Posterior cingulate gyrus (tissue), 11 donors: ENCODE measurements at regions not wholly inside any gene's neighbourhood (a gene's known extent, or its start where the extent isn't known, plus 50 kb on each side); places are given as distances from the start of the nearest gene placed in this dataset.

Experiments
- DNase-seq, 10 donors: peaks; one replicate each; pipeline versions ENCODE4 v3.0.0 to v3.0.0-alpha.2; 2020 to 2021; ENCODE audit warnings: mixed read lengths in 3 of 10
- intact Hi-C: fragments of 100-400 bp; cut with DNase I; formaldehyde crosslinking; loops from one replicate; pipeline ENCODE4 v1.15.1; 2023

DNA sequence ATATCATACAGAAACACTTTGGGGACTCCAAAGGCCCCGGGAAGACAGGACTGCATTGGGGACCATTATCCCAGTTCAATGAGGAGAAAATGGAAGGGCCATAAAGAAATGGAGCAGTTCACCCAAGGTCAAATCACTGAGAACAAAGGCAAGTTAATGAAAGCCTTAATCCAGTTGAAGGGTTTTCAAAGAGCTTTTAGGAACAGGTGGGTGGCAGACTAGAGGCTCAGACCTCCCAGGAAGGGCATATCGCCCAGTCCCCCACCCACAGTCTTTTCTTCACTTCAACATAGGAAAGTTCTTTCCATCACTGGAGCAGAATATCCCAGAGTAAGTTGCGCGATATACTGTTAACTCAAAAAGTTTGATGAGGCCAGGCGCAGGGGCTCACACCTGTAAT is 136.1 kb upstream of the CCND2 start:
- intact Hi-C loops = no loop called here
- DNase-seq = no peak

DNA sequence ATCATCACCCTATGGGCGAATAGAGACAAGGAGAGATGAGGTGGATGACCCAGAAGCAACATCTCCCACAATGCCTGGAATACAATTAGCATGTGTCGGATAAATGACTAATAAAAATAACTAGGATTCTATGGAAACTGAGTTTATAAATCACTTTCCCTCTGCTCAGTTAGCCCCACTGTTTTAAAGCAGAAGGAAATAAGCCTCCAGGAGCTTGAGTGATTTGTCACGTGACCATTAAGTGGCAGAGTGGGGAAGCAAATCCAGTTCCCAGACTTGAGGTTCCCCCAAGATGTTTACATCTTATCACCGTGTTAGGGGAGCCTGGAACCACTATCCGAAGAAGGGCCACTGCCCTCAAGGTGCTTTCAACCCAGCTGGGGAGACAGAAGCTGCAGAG is 136.5 kb upstream of the CCND2 start:
- intact Hi-C loops = no loop called here

DNA sequence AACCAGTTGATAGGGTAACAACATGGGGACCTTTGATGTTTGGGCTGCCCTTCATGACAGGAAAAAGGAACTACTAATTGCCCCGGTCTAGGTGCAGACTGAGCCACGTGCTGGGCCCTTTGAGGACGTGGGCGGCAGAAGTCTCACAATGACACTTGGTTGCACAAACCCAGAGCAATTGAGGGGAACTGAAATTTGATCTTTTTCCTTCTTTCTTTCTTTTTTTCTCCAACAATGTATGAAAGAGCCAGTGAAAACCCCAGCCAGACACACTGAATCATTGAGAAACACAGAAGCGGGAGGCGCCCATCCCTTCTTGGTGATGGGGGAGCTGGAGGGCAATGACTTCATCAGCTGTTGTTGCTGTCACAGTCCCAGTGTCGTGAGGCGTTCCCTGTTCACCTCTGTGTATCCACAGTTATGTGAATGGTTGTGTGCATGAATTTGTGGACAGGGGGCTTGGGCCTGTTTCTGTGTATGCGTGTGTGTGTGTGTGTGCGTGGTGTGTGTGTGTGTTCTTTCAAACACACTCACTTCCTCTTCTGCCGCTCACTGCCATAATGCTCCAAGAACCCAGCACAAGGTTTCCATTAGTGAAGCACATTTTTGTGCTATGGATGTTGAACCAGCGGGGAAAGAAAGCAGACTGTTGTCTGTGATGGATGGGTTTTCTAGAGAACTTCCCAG is 137.5 kb upstream of the CCND2 start:
- intact Hi-C loops = no loop called here
- no peak for DNase-seq

More for the DNA sequence above, 136.5 kb upstream of the CCND2 start:
- no peak for DNase-seq

GRCh38 chr12:4134448-4135263 is 138.9 kb upstream of the CCND2 start:
- intact Hi-C loops = no loop called here
- no peak for DNase-seq

DNA sequence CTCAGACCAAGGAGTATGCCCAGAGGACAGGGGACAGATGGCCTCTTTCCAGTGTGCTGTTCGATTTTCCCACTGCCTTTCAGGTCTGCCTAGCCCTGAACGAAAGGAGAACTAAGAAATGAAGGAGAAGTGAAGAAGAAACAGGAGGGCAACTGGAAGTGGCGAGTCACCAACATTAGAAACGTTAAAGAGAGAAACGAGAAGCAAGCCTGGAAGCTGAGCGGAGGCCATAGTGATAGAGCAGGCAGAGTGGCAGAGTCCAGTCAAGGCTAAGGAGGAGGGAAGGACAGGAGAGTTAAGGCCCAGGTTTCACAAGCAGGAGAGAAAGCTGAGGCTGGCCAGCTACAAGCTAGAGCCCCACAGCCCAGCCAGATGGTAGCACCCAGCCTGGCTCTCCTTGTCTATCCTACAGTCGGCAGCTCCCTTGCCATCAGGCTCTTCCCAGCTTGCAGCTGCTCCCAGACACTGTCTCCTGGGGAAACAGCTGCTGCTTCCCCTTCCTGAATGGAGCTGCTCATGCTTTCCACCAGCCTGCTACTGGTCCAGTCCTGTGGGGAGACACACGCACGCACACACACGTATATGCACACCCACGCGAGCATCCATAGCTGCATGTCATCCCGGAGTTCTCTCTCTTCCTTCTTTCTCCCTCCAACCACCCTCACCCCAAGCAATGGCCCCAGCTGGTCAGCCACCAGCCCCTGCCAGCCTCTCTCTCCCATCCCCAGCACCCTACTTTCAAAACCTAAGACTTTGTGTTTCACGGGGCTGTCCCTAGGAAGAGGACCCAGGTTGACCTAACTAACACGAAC is 139.7 kb upstream of the CCND2 start:
- peak in 3 of 10 donors; percentile 46 to 89 (median 87) for DNase-seq
- intact Hi-C loops = no loop called here

DNA sequence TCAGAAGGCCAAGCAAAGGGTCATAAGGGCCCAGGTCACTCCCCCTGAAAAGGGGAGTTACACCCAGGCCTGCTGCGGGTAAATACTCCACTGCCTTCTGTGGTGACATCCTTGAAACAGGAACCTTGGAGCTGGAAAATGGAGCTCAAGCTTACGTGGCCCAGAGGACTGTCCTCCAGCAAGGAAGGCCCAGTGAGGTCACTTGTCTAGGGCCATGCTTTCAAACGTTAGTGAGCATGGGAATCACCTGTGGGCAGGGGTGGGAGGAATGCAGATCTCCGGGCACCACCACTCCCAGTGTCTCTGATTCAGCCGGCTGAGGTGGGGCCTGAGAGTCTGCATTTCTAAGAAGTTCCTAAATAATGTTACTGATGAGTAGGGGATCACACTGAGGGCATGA is 140.5 kb upstream of the CCND2 start:
- intact Hi-C loops = no loop called here
- DNase-seq = no peak

GRCh38 chr12:4121506-4122020 is 152.0 kb upstream of the CCND2 start:
- DNase-seq = no peak
- intact Hi-C loops = no loop called here

DNA sequence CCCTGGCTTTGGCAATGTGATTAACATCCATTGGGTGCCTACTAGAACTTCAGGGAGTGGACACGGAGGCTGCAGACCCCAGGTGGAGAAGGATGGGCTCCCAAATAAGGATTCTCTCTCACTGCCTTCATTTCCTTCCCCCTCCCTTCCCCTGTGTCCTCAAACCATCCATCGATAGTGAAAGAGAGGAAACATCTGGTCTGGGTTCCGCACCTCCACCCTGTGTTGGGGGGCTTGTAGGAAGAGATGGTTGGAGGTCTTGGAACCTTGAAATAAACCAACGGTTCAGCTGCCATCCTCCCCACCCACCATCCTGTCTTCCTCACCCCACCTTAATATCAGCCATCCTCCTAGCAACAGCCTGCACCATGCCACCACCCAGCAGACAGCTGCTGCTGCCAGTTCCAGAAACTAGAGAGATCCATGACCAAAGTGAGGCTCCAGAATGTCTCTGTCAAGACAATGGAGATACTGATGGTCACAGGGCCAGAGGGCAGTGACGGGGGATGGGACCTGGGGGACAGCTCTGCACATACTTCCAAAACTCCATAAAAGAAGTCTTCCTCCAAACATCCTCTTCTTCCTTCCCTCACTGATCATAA is 153.1 kb upstream of the CCND2 start:
- DNase-seq = no peak

DNA sequence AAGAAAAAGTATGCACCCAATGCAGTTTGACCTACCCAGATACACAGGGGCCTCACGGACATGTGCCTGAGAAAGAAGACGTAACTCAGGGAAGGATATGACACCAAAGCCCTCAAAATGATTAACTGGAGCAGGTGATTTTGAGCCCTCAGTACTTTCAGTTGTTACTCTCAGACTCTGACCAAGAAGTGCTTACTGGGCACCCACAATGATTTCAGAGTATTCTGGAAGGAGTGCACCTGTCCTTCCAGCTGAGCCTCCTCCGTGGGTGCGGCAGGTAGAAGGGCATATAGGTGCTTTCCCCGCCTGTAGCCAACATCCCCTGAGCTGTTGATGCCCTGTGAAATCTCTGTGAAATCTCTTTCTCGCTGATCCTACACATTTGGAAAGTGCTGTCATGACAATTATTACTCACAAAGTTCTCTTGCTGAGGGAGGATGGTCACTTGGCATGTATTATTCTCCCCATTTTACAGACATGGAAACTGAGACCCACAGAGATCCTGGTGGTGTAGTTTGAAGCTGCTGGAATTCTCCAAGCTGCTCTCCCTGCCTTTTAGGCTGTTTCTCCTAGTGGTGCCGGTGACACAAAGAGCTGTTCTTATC is 154.3 kb upstream of the CCND2 start:
- DNase-seq = no peak
- intact Hi-C loops = no loop called here

More for the DNA sequence above, 153.1 kb upstream of the CCND2 start:
- intact Hi-C loops = no loop called here

GRCh38 chr12:4118601-4119156 is 154.9 kb upstream of the CCND2 start:
- intact Hi-C loops = no loop called here
- DNase-seq = no peak

- DNase-seq = no peak
- intact Hi-C loops = no loop called here
Observed at GRCh38 chr12:4118017-4118510, 155.5 kb upstream of the CCND2 start.

- intact Hi-C loops = no loop called here
Observed at GRCh38 chr12:4117386-4118016, 156.1 kb upstream of the CCND2 start.

GRCh38 chr12:4116251-4117111 is 157.1 kb upstream of the CCND2 start:
- no peak for DNase-seq
- intact Hi-C loops = no loop called here

More at GRCh38 chr12:4117386-4118016, 156.1 kb upstream of the CCND2 start:
- DNase-seq = no peak

DNA sequence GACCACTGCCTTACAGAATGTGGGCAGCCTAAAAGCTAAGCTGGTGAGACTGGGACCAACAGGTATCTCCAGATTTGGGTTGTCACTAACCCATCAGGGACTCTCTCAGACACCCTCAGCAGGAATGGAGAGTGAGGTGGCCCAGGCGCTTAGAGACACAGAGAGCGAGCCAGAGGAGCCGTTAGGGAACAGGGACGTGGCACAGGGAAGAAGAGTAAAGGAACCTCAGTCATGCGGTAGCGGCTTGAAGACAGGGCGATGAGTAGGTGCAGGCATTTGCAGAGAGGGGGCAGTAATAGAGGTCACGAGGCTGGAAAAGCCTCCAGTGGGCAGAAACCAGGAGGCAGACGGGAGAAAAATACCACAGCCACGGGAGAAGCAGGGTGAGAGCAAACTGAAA is 158.0 kb upstream of the CCND2 start:
- intact Hi-C loops = no loop called here
- no peak for DNase-seq

- intact Hi-C loops = no loop called here
- DNase-seq = no peak
Observed at GRCh38 chr12:4114986-4115385, 158.6 kb upstream of the CCND2 start.

DNA sequence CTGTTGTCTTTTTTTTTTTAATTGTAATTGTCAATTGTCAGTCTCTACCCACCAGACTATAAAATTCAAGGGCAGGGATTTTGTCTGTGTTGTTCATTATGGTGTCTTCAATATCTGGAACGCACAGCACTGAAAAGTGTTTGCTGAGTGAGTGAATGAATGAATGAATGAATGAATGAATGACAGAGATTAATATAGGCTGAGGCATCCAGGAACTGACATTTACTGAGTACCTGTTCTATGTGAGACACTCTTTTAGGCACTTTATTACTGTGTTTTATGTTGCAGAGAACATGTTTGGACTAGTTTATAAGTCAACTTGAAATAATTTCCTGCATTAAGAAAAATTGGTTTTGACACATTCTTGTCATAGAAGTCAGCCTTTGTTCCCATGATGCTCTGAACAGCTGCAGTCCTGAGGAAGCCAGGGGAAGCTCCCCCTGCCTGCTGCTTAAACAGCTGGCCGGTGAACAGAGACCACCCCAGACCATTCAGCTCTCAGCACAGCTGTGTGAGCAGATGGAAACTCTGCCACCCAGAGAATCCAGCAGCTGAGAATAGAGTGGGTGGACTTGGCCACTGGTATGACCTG is 160.7 kb upstream of the CCND2 start:
- no peak for DNase-seq
- intact Hi-C loops = no loop called here

- DNase-seq = no peak
- intact Hi-C loops = no loop called here
Observed at GRCh38 chr12:4112290-4112689, 161.3 kb upstream of the CCND2 start.

GRCh38 chr12:4111010-4111409 is 162.6 kb upstream of the CCND2 start:
- intact Hi-C loops = no loop called here

More at GRCh38 chr12:4111010-4111409, 162.6 kb upstream of the CCND2 start:
- DNase-seq = no peak
